ENCODE measurements at regions not wholly inside any gene's neighbourhood (a gene's known extent, or its start where the extent isn't known, plus 50 kb on each side); places are given as distances from the start of the nearest gene placed in this dataset.

DNA sequence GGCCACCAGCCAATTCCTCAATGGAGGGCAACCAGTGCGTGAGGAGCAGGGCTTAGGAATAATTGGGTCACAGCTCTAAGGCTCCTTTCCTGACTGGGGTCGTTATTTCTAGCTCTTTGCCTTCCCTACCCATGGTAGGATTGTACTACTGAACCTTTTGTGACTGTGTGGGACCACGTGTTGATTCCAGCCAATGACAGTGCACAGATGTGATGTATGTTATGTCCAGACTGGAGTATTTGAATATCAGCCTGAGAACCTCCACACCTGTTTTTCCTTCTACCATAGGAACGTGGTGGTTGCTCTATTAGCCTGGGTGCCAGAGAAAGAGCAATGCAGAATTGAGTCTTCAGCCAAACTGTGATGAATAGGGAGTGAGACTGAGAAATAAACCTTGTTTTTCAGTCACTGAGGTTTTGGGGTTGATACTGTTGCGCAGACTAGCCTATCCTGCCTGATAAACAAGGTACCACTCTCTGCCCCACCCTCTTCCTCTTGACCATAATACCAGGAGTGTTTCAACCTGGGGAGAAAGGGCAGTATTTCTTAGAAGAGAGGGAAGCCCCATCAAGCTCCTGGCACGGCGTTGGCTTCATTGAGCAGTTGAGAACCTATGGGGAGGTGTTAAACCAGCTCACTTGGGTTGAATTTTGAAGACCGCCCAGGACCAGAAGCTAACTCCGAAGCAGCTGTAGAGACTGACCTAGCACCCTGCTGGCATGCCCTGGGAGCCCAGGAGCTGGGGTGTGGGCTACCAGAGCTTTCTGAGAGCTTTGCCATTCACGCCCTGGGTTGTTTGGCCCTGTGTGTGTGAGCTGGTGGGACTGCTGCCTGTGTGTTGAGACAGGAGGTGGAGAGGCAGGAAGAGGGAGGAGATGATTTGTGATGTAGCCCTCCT lies 105.5 kb upstream of the BACH2 start:
- peaks cover 6% of the 10 kb centered on the region for H3K4me1 ChIP-seq (ENCODE audit: control insufficient read depth, insufficient read depth, low read length)
- H3K4me2 ChIP-seq (ENCODE audit: low read length) = no peak overlapping the region
- H3K36me3 ChIP-seq (ENCODE audit: insufficient read depth, low read length) = no peaks in the 10 kb centered on the region
- no peaks in the 10 kb centered on the region for H3K9me3 ChIP-seq (replicated peaks; ENCODE audit: low read length)
- H3K27me3 ChIP-seq (ENCODE audit: control insufficient read depth, insufficient read depth, low read length) = peaks cover 64% of the 10 kb centered on the region
- H3K9ac ChIP-seq (ENCODE audit: low read depth, low read length) = no peak overlapping the region
- no peak overlapping the region for H3K4me3 ChIP-seq (ENCODE audit: low read length)

DNA sequence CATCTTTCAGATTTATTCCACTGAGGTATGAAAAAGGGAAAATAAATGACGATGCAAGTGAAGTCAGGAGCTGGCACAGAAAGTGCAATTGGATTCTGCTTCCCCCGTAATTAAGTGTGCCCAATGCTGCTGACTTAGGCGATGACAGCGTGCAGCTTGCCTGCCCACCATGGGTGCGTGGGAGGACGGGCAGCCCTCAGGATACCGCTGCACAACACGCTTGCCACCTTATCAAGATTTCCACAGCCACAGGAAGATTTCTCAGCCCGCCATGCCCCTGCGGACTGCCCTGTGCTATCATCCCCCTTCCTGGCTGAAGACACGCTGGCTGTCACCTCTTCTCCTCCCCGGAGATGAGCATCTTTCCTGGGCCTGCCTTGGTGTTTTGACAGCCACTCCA lies 103.3 kb upstream of the BACH2 start:
- no peak overlapping the region for H3K9ac ChIP-seq (ENCODE audit: low read depth, low read length)

DNA sequence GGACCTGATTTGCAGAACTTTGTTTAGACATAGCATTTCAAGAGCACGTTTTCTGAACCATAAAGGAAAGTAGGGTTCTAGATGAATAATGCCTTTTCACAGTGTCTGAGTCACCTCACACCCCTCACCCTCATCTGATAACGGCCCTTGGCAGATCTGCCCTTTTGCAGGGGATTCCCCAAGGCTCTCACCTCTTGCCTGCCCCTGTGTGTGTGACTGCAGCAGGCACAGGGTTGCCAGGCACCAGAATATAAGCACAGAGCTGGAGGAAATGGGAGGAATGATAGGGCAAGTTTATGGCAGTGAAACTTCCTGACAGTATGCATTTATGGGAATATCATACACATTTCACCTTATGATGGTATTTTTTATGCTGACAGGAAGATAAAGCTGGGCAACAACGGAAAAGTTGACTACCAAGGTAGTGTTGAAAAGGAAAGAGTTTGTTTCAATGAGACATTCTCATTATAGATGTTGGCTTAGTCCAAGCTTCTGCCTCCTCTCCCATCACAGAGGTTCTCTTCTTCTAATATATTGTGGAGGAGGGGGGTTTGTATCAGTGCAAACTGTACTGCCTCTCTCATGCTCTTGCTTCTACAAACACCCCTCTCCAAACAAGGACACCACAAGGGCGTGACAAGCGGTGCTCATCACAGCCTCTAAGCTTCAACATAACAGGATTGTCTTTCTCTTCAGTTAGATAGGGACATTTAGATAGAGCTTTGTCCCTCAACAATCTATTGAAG lies 101.5 kb upstream of the BACH2 start:
- no peaks in the 10 kb centered on the region for H3K4me1 ChIP-seq (ENCODE audit: control insufficient read depth, insufficient read depth, low read length)
- no peak overlapping the region for H3K4me2 ChIP-seq (ENCODE audit: low read length)
- H3K9me3 ChIP-seq (replicated peaks; ENCODE audit: low read length) = no peaks in the 10 kb centered on the region

More for the DNA sequence above, 103.3 kb upstream of the BACH2 start:
- H3K27me3 ChIP-seq (ENCODE audit: control insufficient read depth, insufficient read depth, low read length) = peaks cover 83% of the 10 kb centered on the region
- H3K4me3 ChIP-seq (ENCODE audit: low read length) = no peak overlapping the region
- no peaks in the 10 kb centered on the region for H3K9me3 ChIP-seq (replicated peaks; ENCODE audit: low read length)
- no peak overlapping the region for H3K4me2 ChIP-seq (ENCODE audit: low read length)
- no peaks in the 10 kb centered on the region for H3K36me3 ChIP-seq (ENCODE audit: insufficient read depth, low read length)
- H3K4me1 ChIP-seq (ENCODE audit: control insufficient read depth, insufficient read depth, low read length) = peaks cover 6% of the 10 kb centered on the region

DNA sequence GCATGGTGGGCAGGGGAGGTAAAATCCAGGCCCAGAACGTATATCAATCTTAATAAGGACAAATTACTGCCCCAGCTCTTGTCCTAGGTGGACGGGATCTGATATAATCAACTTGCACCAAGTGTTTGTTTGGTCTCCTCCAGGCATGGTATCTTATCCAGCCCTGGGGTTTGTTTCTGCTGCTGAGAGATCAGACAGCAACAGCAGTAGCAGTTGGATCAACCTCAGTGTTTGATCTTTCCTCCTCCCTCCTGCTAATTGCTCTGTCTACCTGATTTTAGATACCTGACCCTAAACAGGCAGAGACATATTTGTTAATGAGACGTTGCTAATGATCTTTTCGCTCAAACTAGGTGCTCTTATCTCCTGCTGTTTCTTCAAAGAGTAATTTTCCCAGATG lies 100.4 kb upstream of the BACH2 start:
- Histone ChIP-seq H3K4me2 (ENCODE audit: low read length) (no peak overlapping the region), H3K9ac (ENCODE audit: low read depth, low read length) (no peak overlapping the region), H3K4me1 (ENCODE audit: control insufficient read depth, insufficient read depth, low read length) (no peaks in the 10 kb centered on the region), H3K9me3 (replicated peaks; ENCODE audit: low read length) (no peaks in the 10 kb centered on the region), H3K36me3 (ENCODE audit: insufficient read depth, low read length) (no peaks in the 10 kb centered on the region), H3K4me3 (ENCODE audit: low read length) (no peak overlapping the region), H3K27me3 (ENCODE audit: control insufficient read depth, insufficient read depth, low read length) (peaks cover 72% of the 10 kb centered on the region)

More for the DNA sequence above, 101.5 kb upstream of the BACH2 start:
- H3K27me3 ChIP-seq (ENCODE audit: control insufficient read depth, insufficient read depth, low read length) = peaks cover 79% of the 10 kb centered on the region
- no peak overlapping the region for H3K9ac ChIP-seq (ENCODE audit: low read depth, low read length)
- H3K4me3 ChIP-seq (ENCODE audit: low read length) = no peak overlapping the region
- H3K36me3 ChIP-seq (ENCODE audit: insufficient read depth, low read length) = no peaks in the 10 kb centered on the region

DNA sequence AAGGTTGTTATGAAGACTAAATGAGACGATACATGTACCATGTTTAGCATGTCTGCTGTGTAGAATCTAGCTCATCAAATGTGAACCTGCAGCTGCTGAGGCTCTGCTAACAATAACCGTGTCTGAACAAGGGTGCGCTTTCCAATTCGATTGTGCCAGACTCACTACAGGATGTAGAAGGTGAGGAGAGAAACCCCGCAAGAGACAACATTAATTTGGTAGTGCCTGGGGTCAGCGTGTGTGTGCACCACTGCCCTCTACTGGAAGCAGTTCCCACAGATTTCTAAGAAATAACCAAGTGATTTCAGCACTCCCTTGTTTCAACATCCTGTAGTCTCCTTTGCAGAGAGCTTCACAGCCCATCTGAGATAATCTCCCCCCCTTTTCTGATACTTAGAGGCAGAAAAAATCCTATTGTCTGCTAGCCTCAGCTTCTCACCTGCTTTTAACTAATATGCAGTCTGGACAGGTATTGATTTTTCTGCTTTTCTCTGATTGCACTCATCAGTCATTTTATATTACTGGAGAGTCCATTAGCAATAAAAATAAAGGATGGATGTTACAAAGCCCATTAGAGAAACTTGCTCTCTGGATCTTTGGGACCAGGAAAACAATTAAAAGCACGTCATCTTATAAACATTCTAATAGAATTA lies 96.7 kb upstream of the BACH2 start:
- Histone ChIP-seq H3K4me3 (ENCODE audit: low read length) (no peak overlapping the region), H3K9me3 (replicated peaks; ENCODE audit: low read length) (no peaks in the 10 kb centered on the region), H3K4me2 (ENCODE audit: low read length) (no peak overlapping the region), H3K36me3 (ENCODE audit: insufficient read depth, low read length) (no peaks in the 10 kb centered on the region), H3K9ac (ENCODE audit: low read depth, low read length) (no peak overlapping the region), H3K4me1 (ENCODE audit: control insufficient read depth, insufficient read depth, low read length) (no peaks in the 10 kb centered on the region), H3K27me3 (ENCODE audit: control insufficient read depth, insufficient read depth, low read length) (peaks cover 40% of the 10 kb centered on the region)

DNA sequence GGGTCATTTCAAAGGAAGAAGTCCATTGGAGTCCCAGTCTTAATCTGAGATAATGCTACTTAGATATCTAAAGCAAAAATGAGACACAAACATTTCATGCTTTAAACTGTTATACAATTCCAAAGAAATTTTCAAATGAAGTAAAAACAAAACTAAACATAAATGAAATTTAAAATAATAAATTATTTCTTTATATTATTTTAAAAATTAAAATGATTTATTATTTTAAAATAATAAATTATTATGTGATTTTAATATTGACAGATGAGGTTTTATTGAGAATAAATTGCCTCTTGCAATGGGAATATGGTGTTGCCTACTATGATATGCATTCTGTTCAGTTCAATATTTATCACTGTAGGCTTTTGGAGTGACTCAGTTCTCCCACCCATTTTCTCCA lies 93.7 kb upstream of the BACH2 start:
- Histone ChIP-seq H3K9ac (ENCODE audit: low read depth, low read length) (no peak overlapping the region), H3K9me3 (replicated peaks; ENCODE audit: low read length) (no peaks in the 10 kb centered on the region), H3K36me3 (ENCODE audit: insufficient read depth, low read length) (no peaks in the 10 kb centered on the region), H3K4me3 (ENCODE audit: low read length) (no peak overlapping the region), H3K4me1 (ENCODE audit: control insufficient read depth, insufficient read depth, low read length) (peaks cover 5% of the 10 kb centered on the region), H3K4me2 (ENCODE audit: low read length) (no peak overlapping the region), H3K27me3 (ENCODE audit: control insufficient read depth, insufficient read depth, low read length) (peaks cover 15% of the 10 kb centered on the region)

DNA sequence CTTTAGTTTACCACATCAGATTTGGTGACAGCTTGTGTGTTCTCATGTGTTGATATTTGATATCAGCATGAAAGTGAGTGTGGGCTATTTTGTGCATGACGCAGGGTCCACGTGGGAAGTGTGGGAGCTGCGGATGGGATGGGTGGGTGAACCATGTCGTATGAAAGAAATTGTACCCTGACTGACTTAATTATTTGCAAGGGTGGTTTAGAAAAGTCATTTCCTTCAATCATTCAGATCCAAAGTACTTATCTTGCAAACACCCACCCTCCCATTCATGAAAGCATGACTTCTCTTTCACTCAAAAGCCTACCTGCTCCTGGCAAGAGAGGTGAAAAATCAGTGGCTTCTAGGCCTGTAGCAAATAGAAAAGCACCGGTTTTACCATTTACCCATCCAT lies 91.8 kb upstream of the BACH2 start:
- Histone ChIP-seq H3K4me3 (ENCODE audit: low read length) (no peak overlapping the region), H3K9ac (ENCODE audit: low read depth, low read length) (no peak overlapping the region), H3K4me2 (ENCODE audit: low read length) (no peak overlapping the region), H3K4me1 (ENCODE audit: control insufficient read depth, insufficient read depth, low read length) (peaks cover 5% of the 10 kb centered on the region), H3K9me3 (replicated peaks; ENCODE audit: low read length) (no peaks in the 10 kb centered on the region), H3K27me3 (ENCODE audit: control insufficient read depth, insufficient read depth, low read length) (peaks cover 10% of the 10 kb centered on the region), H3K36me3 (ENCODE audit: insufficient read depth, low read length) (no peaks in the 10 kb centered on the region)

DNA sequence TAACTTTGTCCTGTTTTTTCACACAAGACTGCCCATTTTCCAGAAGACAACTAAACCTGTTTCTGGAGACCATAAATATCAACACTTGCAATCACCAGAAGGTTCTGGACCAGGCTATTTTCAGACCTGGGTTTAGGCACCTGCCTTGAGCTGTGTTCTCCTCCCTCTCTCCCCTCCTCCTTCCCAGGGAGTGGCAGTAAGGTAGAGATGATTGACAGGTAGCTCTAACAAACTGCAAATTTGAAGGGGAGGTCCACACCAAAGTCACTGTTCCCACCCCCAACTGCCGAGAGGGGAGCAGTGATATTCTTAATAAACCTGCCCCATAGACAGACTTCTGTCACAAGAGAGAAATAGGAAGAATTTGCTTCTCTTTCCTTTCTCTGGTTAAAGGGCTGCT lies 91.2 kb upstream of the BACH2 start:
- Histone ChIP-seq H3K36me3 (ENCODE audit: insufficient read depth, low read length) (no peaks in the 10 kb centered on the region), H3K4me2 (ENCODE audit: low read length) (no peak overlapping the region), H3K4me3 (ENCODE audit: low read length) (no peak overlapping the region), H3K4me1 (ENCODE audit: control insufficient read depth, insufficient read depth, low read length) (peaks cover 5% of the 10 kb centered on the region), H3K9ac (ENCODE audit: low read depth, low read length) (no peak overlapping the region), H3K27me3 (ENCODE audit: control insufficient read depth, insufficient read depth, low read length) (peaks cover 10% of the 10 kb centered on the region), H3K9me3 (replicated peaks; ENCODE audit: low read length) (no peaks in the 10 kb centered on the region)

DNA sequence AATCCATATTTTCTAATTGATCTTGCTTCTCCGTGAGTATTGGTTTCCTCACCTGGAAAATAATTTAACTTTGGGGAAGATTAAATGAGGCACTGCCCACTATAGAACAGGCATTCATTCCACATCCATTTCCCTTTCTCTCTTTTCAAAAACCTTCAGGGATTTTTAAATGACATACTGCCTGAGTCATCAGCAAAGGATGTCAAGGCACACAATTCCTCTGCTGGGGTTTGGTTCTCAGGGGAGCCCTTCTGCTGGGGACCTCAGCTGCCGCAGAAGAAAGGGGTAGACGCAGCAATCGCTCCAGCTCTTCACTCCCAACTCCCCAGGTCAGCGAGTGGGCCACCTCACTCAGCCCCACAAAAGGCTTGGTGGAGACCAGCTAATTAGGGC lies 90.7 kb upstream of the BACH2 start:
- no peaks in the 10 kb centered on the region for H3K36me3 ChIP-seq (ENCODE audit: insufficient read depth, low read length)
- H3K4me2 ChIP-seq (ENCODE audit: low read length) = no peak overlapping the region
- H3K9ac ChIP-seq (ENCODE audit: low read depth, low read length) = no peak overlapping the region
- peaks cover 5% of the 10 kb centered on the region for H3K4me1 ChIP-seq (ENCODE audit: control insufficient read depth, insufficient read depth, low read length)
- peaks cover 10% of the 10 kb centered on the region for H3K27me3 ChIP-seq (ENCODE audit: control insufficient read depth, insufficient read depth, low read length)
- no peaks in the 10 kb centered on the region for H3K9me3 ChIP-seq (replicated peaks; ENCODE audit: low read length)
- H3K4me3 ChIP-seq (ENCODE audit: low read length) = no peak overlapping the region

DNA sequence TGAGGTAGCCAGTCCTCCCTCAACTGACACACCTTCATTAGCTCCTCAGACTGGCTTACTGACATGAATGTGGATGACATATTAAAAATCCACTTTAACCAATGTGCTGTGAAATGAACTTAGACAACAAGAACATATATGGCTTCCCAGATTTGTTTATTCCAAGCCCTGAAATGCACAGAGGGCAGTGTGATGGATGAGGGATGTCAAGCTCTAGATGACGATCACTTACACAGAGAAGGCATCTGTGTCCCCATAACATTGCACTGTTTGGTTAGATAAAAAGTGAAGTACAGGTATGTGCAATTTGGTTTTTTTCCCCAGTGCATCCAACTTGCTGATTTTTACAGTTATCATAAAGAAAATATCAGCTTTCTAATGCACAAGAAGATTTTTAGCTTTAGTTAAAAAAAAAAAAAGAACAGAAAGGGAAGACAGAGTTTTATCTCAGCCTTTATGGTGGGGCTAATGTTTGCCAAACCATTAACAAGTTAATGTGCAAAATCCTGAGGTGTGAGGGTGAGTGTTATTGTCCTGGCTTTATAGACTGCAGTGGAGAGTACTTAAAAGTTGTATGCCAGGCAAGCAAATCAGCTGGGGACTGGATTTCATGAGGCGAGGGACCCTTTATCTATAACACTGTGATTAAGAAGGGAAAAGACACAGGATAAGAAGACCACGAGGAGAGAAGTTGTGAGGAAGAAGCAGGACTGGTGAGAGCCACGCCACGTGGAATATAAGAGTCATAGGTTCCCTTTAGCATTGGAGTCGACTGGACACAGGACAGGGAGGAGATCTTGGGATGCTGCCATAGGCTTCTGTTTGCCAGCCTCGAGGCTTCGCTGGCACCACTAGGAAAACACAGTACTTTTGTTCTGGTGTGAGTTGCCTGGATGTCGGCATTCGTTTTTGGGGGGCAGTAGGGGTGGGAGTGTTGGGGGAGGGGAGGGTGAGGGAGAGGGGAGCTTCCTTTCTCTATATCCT lies 90.0 kb upstream of the BACH2 start:
- Histone ChIP-seq H3K4me1 (ENCODE audit: control insufficient read depth, insufficient read depth, low read length) (peaks cover 5% of the 10 kb centered on the region), H3K9ac (ENCODE audit: low read depth, low read length) (no peak overlapping the region), H3K9me3 (replicated peaks; ENCODE audit: low read length) (no peaks in the 10 kb centered on the region), H3K36me3 (ENCODE audit: insufficient read depth, low read length) (no peaks in the 10 kb centered on the region), H3K27me3 (ENCODE audit: control insufficient read depth, insufficient read depth, low read length) (peaks cover 10% of the 10 kb centered on the region), H3K4me3 (ENCODE audit: low read length) (no peak overlapping the region), H3K4me2 (ENCODE audit: low read length) (no peak overlapping the region)
